ENCODE measurements at regions not wholly inside any gene's neighbourhood (a gene's known extent, or its start where the extent isn't known, plus 50 kb on each side); places are given as distances from the start of the nearest gene placed in this dataset.
"Not testable (repeated sequence)": the region's sequence is repeated elsewhere in the genome, so short reads cannot be mapped to it uniquely, and the experiment has no call there.

DNA sequence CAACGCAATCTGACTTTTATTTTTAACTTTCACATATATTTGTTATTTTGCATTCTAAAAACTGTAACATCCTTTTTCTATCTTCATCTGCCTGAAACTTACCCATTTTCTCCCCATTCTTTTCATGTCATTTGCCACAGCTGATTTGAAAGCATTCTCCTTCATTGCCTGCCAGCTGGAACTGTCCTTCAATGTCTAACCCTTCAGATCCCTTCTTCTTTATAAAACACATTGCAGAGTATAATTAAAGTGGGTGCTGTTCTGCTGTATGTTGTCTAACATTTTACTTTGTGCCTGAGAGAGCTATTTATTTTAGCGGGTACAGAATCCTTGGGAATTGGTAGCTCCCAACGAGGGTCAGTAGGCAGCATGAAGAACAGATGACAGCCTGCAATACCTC, 827.4 kb downstream of the IGSF11 start:
- TF ChIP-seq POLR2A (IDR thresholded peaks at IDR 0.05; ENCODE audit: low read length) (no peak), GATA1 (IDR thresholded peaks at IDR 0.05; ENCODE audit: low read depth, low read length) (no peak)
- DNase-seq: no peak

DNA sequence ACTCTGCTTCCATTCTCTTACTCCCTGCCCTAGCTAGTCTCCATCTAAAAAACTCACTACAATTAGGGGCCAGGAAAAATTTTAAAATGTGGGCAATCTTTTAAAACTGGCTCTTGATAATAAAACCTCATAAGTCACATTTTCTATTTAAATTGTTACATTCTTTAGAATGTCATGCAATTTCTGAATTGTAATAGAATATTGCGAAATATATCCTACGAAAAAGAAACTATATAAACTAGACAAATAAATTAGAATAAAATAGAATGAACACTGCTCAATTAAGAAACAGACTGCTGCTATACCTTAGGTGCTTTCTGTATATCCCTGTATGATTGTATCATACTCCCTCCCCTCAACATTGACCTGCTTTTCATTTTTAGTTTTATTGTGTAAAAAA, 826.0 kb downstream of the IGSF11 start:
- no peak for TF ChIP-seq GATA1 (IDR thresholded peaks at IDR 0.05; ENCODE audit: low read depth, low read length)
- no peak for TF ChIP-seq POLR2A (IDR thresholded peaks at IDR 0.05; ENCODE audit: low read length)

DNA sequence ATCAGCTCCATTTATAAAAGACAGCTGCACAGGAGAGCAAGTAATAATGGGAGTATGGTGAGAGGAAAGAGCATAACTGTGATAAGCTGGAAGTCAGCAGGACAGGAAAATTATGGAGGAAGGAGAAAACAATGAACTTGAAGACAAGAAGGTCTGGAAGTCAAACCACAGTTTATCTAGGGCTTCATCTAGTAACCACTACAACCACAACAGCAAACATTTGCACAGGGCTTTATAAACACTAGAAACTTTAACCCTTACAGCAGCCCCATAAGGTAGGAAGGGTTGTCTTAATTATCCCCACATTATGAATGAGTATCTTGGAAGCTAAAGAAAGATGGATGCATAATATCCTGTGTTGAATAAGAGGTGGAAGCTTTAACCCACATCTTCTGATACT, 820.8 kb downstream of the IGSF11 start:
- no peak for DNase-seq
- no peak for TF ChIP-seq POLR2A (IDR thresholded peaks at IDR 0.05; ENCODE audit: low read length)
- no peak for TF ChIP-seq GATA1 (IDR thresholded peaks at IDR 0.05; ENCODE audit: low read depth, low read length)

More for the DNA sequence above, 826.0 kb downstream of the IGSF11 start:
- DNase-seq: no peak

DNA sequence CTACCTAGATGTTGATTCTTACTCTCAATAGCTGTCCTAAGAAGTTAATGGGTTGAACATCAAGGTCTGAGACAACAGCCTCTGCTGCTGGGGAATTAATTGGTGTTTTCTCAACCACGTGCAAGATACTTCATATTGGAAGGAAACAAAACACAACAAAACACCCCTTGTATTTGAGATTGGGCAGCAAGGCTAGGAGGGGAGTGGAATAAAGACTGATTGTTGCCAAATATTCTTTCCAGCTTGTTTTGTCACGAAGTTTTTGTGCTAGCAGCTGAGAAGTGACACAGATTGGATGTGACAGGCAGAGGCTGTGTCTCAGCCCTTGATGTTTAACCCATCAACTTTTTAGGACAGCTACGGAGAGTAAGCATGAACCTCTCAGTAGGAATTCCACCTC, 808.4 kb downstream of the IGSF11 start:
- no peak for DNase-seq
- TF ChIP-seq GATA1 (IDR thresholded peaks at IDR 0.05; ENCODE audit: low read depth, low read length): no peak
- no peak for TF ChIP-seq POLR2A (IDR thresholded peaks at IDR 0.05; ENCODE audit: low read length)

DNA sequence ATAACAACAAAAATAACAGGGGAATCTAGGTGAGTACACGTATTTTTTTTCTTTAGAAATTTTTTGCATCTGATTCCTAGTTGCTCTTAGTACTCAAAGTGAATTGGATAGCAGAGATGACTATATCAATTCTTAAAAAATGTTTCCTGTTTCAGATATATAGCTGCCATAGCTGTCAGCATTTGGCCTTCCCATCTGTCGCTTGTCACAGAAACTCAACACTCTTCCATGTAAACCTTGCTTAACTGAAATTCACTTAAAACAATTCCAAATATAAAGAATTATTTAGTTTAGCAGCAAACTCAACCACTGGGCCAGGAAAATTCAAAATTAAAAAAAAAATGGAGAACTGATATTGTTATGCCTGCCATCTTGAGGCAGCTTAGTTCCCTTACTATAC, 807.5 kb downstream of the IGSF11 start:
- DNase-seq: no peak
- TF ChIP-seq GATA1 (IDR thresholded peaks at IDR 0.05; ENCODE audit: low read depth, low read length) (no peak), POLR2A (IDR thresholded peaks at IDR 0.05; ENCODE audit: low read length) (no peak)

DNA sequence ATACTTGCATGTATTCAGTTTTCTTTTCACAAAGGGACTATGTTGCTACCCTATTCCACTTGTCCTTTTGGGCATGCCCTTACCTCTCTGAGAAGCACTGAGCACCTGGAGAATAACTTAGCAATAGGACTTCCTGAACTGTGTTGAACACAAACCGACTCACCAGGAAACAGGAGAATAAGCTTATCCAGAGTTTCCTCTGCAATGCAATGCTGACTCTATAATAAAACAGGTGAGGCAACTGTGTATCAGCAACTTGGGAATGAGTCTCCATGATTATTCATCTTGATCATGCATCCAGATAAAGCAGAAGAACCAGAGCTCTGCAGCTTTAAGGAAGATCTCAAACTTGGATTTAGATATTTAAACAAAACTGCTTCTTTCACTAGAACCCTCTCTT, 806.5 kb downstream of the IGSF11 start:
- no peak for TF ChIP-seq GATA1 (IDR thresholded peaks at IDR 0.05; ENCODE audit: low read depth, low read length)
- TF ChIP-seq POLR2A (IDR thresholded peaks at IDR 0.05; ENCODE audit: low read length): no peak
- no peak for DNase-seq

DNA sequence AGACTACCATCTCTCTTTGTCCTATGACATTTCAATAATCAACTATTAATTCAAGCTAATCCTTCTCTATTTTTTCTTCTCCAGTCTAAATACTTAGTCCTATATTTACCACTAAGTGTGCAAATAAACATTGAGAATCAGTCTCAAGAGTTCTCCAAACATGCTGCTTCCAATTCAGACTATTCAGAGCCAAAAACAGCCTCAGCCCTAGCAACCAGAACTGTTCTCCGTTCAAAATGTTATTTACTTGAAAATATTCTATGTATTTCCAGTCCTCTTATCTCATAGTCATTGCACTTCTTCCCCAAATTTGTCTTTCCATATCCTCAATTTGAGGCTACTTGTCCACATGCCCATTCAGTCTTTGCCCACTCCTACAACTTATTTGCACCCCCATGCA, 805.5 kb downstream of the IGSF11 start:
- TF ChIP-seq GATA1 (IDR thresholded peaks at IDR 0.05; ENCODE audit: low read depth, low read length) (no peak), POLR2A (IDR thresholded peaks at IDR 0.05; ENCODE audit: low read length) (no peak)
- no peak for DNase-seq

DNA sequence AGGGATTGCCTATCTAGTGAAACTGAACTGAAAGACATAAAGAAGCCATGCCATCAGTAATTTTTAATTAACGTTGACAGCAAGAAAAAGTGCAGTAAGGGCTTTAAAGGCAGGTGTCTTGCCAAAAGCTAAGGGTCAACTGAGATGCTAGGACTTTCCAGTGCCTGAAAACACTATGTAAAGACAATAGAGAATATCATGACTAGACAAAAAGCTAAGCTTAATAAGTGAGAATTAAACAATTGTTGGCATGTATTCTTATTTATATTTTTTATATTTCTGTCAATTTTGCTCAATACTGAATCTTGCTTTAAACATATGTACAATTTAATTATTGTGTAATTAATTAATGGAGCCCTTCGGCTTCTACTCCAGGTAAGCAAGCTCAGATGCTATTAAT, 803.1 kb downstream of the IGSF11 start:
- DNase-seq: no peak
- no peak for TF ChIP-seq POLR2A (IDR thresholded peaks at IDR 0.05; ENCODE audit: low read length)
- no peak for TF ChIP-seq GATA1 (IDR thresholded peaks at IDR 0.05; ENCODE audit: low read depth, low read length)

DNA sequence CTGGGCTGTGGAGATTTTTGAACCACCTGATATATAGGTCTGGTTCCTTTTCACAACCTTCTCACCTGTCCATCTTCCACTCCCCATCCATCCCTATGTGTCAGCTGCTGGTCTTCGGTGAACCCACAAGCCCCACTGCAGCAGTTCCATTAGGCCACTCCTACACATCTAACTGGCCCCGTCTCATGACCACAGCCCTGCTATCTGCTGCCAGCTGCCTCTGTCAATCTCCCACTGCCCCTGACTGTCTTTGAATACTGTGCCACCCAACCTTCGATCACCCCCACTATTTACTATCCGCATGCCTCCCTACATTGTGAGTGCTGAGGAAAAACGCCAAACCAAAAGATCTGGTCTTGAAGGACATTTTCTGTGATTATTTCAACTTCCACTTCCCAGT, 795.4 kb downstream of the IGSF11 start:
- TF ChIP-seq POLR2A (IDR thresholded peaks at IDR 0.05; ENCODE audit: low read length) (no peak), GATA1 (IDR thresholded peaks at IDR 0.05; ENCODE audit: low read depth, low read length) (no peak)
- DNase-seq: no peak

DNA sequence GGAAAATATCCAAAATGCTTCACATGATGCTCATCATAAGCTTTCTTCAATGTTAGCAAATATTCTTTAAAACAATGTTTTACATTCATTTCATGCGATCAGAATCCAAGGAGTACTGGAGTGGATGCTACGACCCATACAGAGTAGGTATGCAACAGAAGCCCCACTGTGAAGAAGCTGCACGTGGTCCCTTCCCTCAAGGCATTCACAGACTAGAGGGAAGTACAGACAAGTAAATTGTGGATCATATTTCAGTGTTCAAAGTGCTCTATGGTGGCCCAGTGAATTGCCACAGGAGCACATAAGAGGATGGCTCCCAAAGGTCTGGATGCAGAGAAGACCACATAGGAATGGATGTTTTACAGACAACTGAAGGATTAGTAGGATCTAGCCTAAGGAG, 789.9 kb downstream of the IGSF11 start:
- no peak for DNase-seq
- TF ChIP-seq GATA1 (IDR thresholded peaks at IDR 0.05; ENCODE audit: low read depth, low read length): no peak
- no peak for TF ChIP-seq POLR2A (IDR thresholded peaks at IDR 0.05; ENCODE audit: low read length)

DNA sequence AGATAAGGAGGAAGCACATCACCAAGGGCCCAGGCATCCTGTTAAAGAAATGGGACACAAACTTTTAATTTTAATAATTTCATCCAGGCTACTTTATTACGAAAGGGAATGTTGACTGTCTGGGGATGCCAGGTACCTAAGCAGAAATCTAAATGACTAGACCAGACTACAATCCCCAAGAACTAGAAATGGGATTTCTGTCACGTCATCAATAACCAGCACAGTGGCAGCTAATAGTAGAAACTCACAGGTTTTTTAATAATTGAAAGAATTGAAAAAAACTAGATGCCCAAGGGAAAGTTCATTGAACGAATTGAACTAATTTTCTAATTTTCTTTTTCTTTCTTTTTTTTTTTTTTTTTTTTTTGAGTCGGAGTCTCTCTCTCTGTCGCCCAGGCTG, 789.3 kb downstream of the IGSF11 start:
- TF ChIP-seq GATA1 (IDR thresholded peaks at IDR 0.05; ENCODE audit: low read depth, low read length): no peak
- TF ChIP-seq POLR2A (IDR thresholded peaks at IDR 0.05; ENCODE audit: low read length): no peak
- no peak for DNase-seq

DNA sequence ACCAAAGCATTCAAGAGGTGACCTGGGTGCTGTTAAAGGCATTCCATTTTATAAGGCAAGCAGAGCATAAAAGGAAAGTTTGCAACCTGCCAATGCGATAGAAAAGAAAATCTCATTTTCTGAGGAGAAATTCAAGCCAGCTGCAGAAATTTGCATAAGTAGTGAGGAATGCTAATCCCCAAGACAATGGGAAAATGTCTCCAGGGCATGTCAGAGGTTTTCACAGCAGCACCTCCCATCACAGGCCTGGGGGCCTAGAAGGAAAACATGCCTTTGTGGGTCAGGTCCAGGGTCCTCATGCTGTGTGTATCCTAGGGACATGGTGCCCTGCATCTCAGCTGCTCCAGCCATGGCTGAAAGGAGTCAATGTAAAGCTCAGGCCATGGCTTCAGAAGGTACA, 775.8 kb downstream of the IGSF11 start:
- not testable (repeated sequence) for DNase-seq

DNA sequence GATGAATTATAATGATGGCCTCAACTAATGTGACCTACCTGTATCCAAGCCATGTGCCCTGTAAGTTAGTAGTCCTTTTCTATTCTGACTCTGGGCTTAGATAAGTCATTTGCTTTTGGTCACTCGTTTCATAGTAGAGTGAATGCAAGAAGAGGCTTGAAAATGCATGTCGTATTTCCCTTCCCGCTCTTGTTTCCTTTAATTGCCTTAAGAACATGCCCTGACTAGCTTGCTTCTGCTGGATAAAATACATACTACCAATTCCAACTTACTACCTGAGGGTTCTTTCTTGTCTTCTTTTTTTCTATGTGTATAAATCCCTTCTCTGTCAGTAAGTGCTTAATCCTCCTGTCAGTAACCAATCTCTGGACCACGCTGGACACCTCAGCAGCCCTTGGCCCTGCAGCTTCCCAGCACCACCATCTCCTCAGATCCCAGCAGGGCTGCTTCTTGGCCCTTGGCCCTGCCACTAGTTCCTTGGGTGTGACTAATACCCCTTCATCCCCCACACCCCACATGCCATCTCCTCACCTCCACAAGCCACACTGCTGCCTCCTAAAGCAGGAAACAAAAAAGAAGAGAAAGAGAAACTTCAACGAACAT, 771.7 kb downstream of the IGSF11 start:
- TF ChIP-seq POLR2A (IDR thresholded peaks at IDR 0.05; ENCODE audit: low read length) (no peak), GATA1 (IDR thresholded peaks at IDR 0.05; ENCODE audit: low read depth, low read length) (no peak)
- no peak for DNase-seq

DNA sequence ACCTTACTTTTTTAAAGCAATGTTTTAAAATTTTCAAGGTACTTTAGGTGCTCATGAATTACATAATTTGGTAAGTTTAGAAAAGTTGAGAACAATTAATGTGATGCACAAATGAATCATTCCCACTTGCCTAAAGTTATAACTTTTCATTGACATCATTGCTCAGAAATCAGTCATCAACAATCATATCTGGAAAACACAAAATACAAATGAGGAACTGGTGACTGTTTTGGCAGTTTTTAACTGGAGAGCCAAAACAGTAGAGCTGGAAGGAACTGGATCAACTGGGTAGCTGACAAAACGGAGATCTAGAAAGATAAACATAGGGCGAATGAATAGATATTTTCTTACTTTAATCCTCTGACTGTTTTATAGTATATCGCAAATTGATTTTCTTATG, 767.1 kb downstream of the IGSF11 start:
- no peak for DNase-seq
- TF ChIP-seq GATA1 (IDR thresholded peaks at IDR 0.05; ENCODE audit: low read depth, low read length) (no peak), POLR2A (IDR thresholded peaks at IDR 0.05; ENCODE audit: low read length) (no peak)

DNA sequence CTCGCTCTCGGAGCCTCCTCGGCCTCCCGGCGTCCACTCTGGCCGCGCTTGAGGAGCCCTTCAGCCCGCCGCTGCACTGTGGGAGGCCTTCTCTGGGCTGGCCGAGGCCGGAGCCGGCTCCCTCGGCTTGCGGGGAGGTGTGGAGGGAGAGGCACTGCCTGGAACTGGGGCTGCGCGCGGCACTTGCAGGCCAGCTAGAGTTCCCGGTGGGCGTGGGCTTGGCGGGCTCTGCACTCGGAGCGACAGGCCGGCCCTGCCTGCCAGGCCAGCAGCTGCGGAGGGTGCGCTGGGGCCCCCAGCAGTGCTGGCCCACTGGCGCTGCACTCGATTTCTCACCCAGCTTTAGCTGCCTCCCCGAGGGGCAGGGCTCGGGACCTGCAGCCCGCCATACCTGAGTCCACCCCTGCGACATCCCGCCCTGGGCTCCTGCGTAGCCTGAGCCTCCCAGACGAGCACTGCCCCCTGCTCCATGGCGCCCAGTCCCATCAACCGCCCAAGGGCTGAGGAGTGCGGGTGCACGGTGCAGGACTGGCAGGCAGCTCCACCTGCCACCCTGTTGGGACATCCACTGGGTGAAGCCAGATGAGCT, 765.0 kb downstream of the IGSF11 start:
- TF ChIP-seq POLR2A (IDR thresholded peaks at IDR 0.05; ENCODE audit: low read length) (no peak), GATA1 (IDR thresholded peaks at IDR 0.05; ENCODE audit: low read depth, low read length) (no peak)
- no peak for DNase-seq

DNA sequence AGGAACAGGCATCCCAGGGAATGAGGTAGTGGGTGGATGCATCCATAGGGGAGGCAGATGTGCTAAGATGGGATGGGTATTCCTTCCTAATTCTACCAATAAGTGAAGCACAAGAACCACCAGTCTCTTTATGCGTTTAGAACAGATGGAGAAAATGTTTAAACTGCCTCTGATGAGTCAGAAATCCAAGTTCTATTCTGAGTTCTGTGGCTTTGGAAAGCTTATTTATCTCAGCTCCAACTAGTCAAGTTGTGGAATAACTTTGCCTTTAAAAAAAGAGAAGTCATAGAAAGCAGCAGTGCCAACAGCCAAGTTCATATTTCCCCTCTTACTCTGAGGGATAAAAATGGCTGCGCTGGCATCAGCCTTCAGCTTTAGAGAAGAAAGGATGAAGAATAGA, 761.7 kb downstream of the IGSF11 start:
- DNase-seq: no peak
- TF ChIP-seq POLR2A (IDR thresholded peaks at IDR 0.05; ENCODE audit: low read length): no peak
- no peak for TF ChIP-seq GATA1 (IDR thresholded peaks at IDR 0.05; ENCODE audit: low read depth, low read length)
